ENCODE measurements at regions not wholly inside any gene's neighbourhood (a gene's known extent, or its start where the extent isn't known, plus 50 kb on each side); places are given as distances from the start of the nearest gene placed in this dataset.

DNA sequence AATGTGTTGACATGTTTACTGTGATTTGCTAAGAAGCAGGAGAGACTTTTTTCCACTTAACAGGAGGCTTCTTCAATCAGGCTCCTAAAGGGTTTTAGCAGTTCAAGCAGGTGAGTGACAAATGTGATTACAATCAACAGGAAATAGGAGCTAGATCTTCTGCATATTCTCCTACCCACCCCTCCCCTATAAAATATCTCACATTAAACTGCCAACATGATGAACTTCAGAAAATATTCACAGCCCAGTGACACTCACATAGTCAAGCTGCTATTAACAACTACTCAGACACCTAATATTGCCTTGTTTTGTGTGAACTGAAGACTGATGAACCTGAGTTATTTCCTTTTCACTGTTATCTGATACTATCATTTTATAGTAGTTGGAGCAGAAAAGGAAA is 55.9 kb upstream of the ANTXR2 start:
- TF ChIP-seq, protein P1, sequence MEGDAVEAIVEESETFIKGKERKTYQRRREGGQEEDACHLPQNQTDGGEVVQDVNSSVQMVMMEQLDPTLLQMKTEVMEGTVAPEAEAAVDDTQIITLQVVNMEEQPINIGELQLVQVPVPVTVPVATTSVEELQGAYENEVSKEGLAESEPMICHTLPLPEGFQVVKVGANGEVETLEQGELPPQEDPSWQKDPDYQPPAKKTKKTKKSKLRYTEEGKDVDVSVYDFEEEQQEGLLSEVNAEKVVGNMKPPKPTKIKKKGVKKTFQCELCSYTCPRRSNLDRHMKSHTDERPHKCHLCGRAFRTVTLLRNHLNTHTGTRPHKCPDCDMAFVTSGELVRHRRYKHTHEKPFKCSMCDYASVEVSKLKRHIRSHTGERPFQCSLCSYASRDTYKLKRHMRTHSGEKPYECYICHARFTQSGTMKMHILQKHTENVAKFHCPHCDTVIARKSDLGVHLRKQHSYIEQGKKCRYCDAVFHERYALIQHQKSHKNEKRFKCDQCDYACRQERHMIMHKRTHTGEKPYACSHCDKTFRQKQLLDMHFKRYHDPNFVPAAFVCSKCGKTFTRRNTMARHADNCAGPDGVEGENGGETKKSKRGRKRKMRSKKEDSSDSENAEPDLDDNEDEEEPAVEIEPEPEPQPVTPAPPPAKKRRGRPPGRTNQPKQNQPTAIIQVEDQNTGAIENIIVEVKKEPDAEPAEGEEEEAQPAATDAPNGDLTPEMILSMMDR (IDR thresholded peaks at IDR 0.05), result no peak
- TF ChIP-seq POLR2A (IDR thresholded peaks at IDR 0.05), result no peak

All from tibial nerve (tissue), 3 donors.